MCF 10A (cell line): ENCODE measurements at regions not wholly inside any gene's neighbourhood (a gene's known extent, or its start where the extent isn't known, plus 50 kb on each side); places are given as distances from the start of the nearest gene placed in this dataset.

Experiments used
- BruUV-seq: library from RNA; stranded (reverse); fragments of 400-500 nt; replicated peaks from 2 replicates; lab custom pipeline; 2021; lab: Mats Ljungman, UMichigan
- CTCF ChIA-PET: fragments of 300-600 bp; sonication (Branson Sonifier 250); formaldehyde crosslinking; extraction: SDS; loops from one replicate; lab custom pipeline; 2021; ENCODE audit warnings: antibody characterized with exemption, inconsistent platforms; lab: Yijun Ruan, JAX
- POLR2A ChIA-PET: fragments of 300-600, 350-650 bp; sonication (Branson Sonifier 250); formaldehyde crosslinking; extraction: SDS; loops from one replicate; lab custom pipeline; 2020; ENCODE audit warnings: antibody characterized with exemption, inconsistent platforms; lab: Yijun Ruan, JAX
- DNase-seq: peaks from one replicate; pipeline ENCODE4 v3.0.0-alpha.2; 2018; ENCODE audit not compliant: unreplicated experiment
- H3K27ac Mint-ChIP-seq: one replicate; pipeline ENCODE4 v1.8.0; 2022; ENCODE audit warnings: mild to moderate bottlenecking, low read depth, mixed read lengths; ENCODE audit not compliant: unreplicated experiment
- H3K27me3 Mint-ChIP-seq: one replicate; pipeline ENCODE4 v1.8.0; 2022; ENCODE audit warnings: mixed read lengths; ENCODE audit not compliant: insufficient read depth, unreplicated experiment
- H3K36me3 Mint-ChIP-seq: one replicate; pipeline ENCODE4 v1.8.0; 2022; ENCODE audit warnings: mild to moderate bottlenecking, moderate library complexity, mixed read lengths; ENCODE audit not compliant: insufficient read depth, unreplicated experiment
- H3K4me1 Mint-ChIP-seq: one replicate; pipeline ENCODE4 v1.8.0; 2022; ENCODE audit warnings: mixed read lengths; ENCODE audit not compliant: insufficient read depth, unreplicated experiment
- H3K4me3 Mint-ChIP-seq: one replicate; pipeline ENCODE4 v1.8.0; 2022; ENCODE audit warnings: mild to moderate bottlenecking, moderate library complexity, mixed read lengths; ENCODE audit not compliant: unreplicated experiment
- H3K9me3 Mint-ChIP-seq: one replicate; pipeline ENCODE4 v1.8.0; 2022; ENCODE audit warnings: mixed read lengths; ENCODE audit not compliant: unreplicated experiment
- CTCF ChIP-seq: fragments of 200-600 bp; IDR thresholded peaks from one replicate; pipeline ENCODE4 v1.8.0; 2022; ENCODE audit warnings: antibody characterized with exemption, mild to moderate bottlenecking; ENCODE audit not compliant: unreplicated experiment
- intact Hi-C: fragments of 100-400 bp; cut with micrococcal nuclease; formaldehyde crosslinking; loops from 2 replicates; pipeline ENCODE4 v1.14.1; 2022

- peaks cover 16% of the 10 kb centered on the region for H3K4me1 Mint-ChIP-seq
- H3K27ac Mint-ChIP-seq, result no peak overlapping the region
- ChIA-PET POLR2A (no interaction called here), CTCF (no interaction called here)
- no TSS peak for BruUV-seq
- no peak for TF ChIP-seq CTCF
- intact Hi-C loops, result no loop called here
- H3K27me3 Mint-ChIP-seq, result no peaks in the 10 kb centered on the region
- H3K4me3 Mint-ChIP-seq, result no peak overlapping the region
- no peak for DNase-seq
- peaks cover 7% of the 10 kb centered on the region for H3K9me3 Mint-ChIP-seq
- no peaks in the 10 kb centered on the region for H3K36me3 Mint-ChIP-seq
Observed at GRCh38 chr10:36666451-36666850, 458.9 kb upstream of the ANKRD30A start.

- Mint-ChIP-seq H3K27ac (no peak overlapping the region), H3K4me3 (no peak overlapping the region), H3K27me3 (no peaks in the 10 kb centered on the region), H3K9me3 (peaks cover 7% of the 10 kb centered on the region), H3K4me1 (peaks cover 16% of the 10 kb centered on the region), H3K36me3 (no peaks in the 10 kb centered on the region)
- no peak for DNase-seq
- no peak for TF ChIP-seq CTCF
- intact Hi-C loops, result no loop called here
- CTCF ChIA-PET, result interaction anchor here (1.1 kb wide), 1 partner anchor 16 kb away, joined by 4 read pairs; no protein-coding TSS in a partner anchor
- POLR2A ChIA-PET, result no interaction called here
- no TSS peak for BruUV-seq
Observed at GRCh38 chr10:36662571-36662970, 462.8 kb upstream of the ANKRD30A start.

GRCh38 chr10:36650274-36650673 lies 475.1 kb upstream of the ANKRD30A start:
- no peaks in the 10 kb centered on the region for H3K36me3 Mint-ChIP-seq
- H3K27me3 Mint-ChIP-seq, result no peaks in the 10 kb centered on the region
- peaks cover 16% of the 10 kb centered on the region for H3K9me3 Mint-ChIP-seq
- ChIA-PET POLR2A (no interaction called here), CTCF (no interaction called here)
- TF ChIP-seq CTCF, result no peak
- H3K4me1 Mint-ChIP-seq, result no peaks in the 10 kb centered on the region
- DNase-seq, result no peak
- intact Hi-C loops, result no loop called here
- H3K27ac Mint-ChIP-seq, result no peak overlapping the region
- no TSS peak for BruUV-seq
- H3K4me3 Mint-ChIP-seq, result no peak overlapping the region

- peaks cover 16% of the 10 kb centered on the region for H3K9me3 Mint-ChIP-seq
- no peak for DNase-seq
- no peaks in the 10 kb centered on the region for H3K27me3 Mint-ChIP-seq
- CTCF ChIA-PET, result no interaction called here
- no peak overlapping the region for H3K4me3 Mint-ChIP-seq
- BruUV-seq, result no TSS peak
- no peak for TF ChIP-seq CTCF
- no peaks in the 10 kb centered on the region for H3K36me3 Mint-ChIP-seq
- POLR2A ChIA-PET, result no interaction called here
- no peaks in the 10 kb centered on the region for H3K4me1 Mint-ChIP-seq
- H3K27ac Mint-ChIP-seq, result no peak overlapping the region
- intact Hi-C loops, result no loop called here
Observed at GRCh38 chr10:36647540-36647939, 477.9 kb upstream of the ANKRD30A start.
